CD1c-positive myeloid dendritic cell (primary cell): ENCODE measurements at regions not wholly inside any gene's neighbourhood (a gene's known extent, or its start where the extent isn't known, plus 50 kb on each side); places are given as distances from the start of the nearest gene placed in this dataset.
"Not testable (repeated sequence)": the region's sequence is repeated elsewhere in the genome, so short reads cannot be mapped to it uniquely, and the experiment has no call there.

Experiments
- DNase-seq: peaks from one replicate; pipeline ENCODE4 v3.0.0-alpha.2; 2016; ENCODE audit errors: extremely low spot score

GRCh38 chr5:2533848-2534247 is 217.6 kb downstream of the IRX2 start:
- DNase-seq: not testable (repeated sequence)

GRCh38 chr5:2532809-2533208 is 218.7 kb downstream of the IRX2 start:
- no peak for DNase-seq

GRCh38 chr5:2531318-2531717 is 220.2 kb downstream of the IRX2 start:
- DNase-seq: no peak

- no peak for DNase-seq
Measured at GRCh38 chr5:2530609-2531008, 220.9 kb downstream of the IRX2 start.

GRCh38 chr5:2529371-2530092 is 221.9 kb downstream of the IRX2 start:
- DNase-seq: no peak

GRCh38 chr5:2525351-2525750 is 226.1 kb downstream of the IRX2 start:
- no peak for DNase-seq

- DNase-seq: no peak
Measured at GRCh38 chr5:2524620-2525019, 226.9 kb downstream of the IRX2 start.

GRCh38 chr5:2523180-2523579 is 228.3 kb downstream of the IRX2 start:
- DNase-seq: no peak

- DNase-seq: no peak
Measured at GRCh38 chr5:2522372-2522771, 229.1 kb downstream of the IRX2 start.

- DNase-seq: no peak
Measured at GRCh38 chr5:2519153-2519552, 232.3 kb downstream of the IRX2 start.

- DNase-seq: no peak
Measured at GRCh38 chr5:2517451-2517850, 234.0 kb downstream of the IRX2 start.

GRCh38 chr5:2515180-2515764 is 236.2 kb downstream of the IRX2 start:
- DNase-seq: no peak

GRCh38 chr5:2514484-2514883 is 237.0 kb downstream of the IRX2 start:
- no peak for DNase-seq

GRCh38 chr5:2511706-2512105 is 239.8 kb downstream of the IRX2 start:
- DNase-seq: no peak

GRCh38 chr5:2511126-2511525 is 240.4 kb downstream of the IRX2 start:
- no peak for DNase-seq

- no peak for DNase-seq
Measured at GRCh38 chr5:2509527-2509926, 241.9 kb downstream of the IRX2 start.

GRCh38 chr5:2508514-2508913 is 243.0 kb downstream of the IRX2 start:
- no peak for DNase-seq

GRCh38 chr5:2507611-2508010 is 243.9 kb downstream of the IRX2 start:
- DNase-seq: no peak

GRCh38 chr5:2506603-2507002 is 244.9 kb downstream of the IRX2 start:
- no peak for DNase-seq

- DNase-seq: no peak
Measured at GRCh38 chr5:2505217-2505616, 246.3 kb downstream of the IRX2 start.

GRCh38 chr5:2502970-2503594 is 248.4 kb downstream of the IRX2 start:
- DNase-seq: no peak

GRCh38 chr5:2499917-2500316 is 251.6 kb downstream of the IRX2 start:
- no peak for DNase-seq

GRCh38 chr5:2496891-2497290 is 254.6 kb downstream of the IRX2 start:
- DNase-seq: no peak
